Right lobe of liver (tissue), 4 donors: ENCODE measurements at regions not wholly inside any gene's neighbourhood (a gene's known extent, or its start where the extent isn't known, plus 50 kb on each side); places are given as distances from the start of the nearest gene placed in this dataset.

ENCODE experiments used
- CTCF ChIP-seq, 4 donors: fragments of 200-600 bp in 3 of 4; fragments of 450-650 bp in 1 of 4; IDR thresholded peaks; one replicate each; pipeline versions ENCODE4 v1.5.1 to v1.8.0; 2016 to 2022; ENCODE audit warnings: antibody characterized with exemption in 4 of 4, mild to moderate bottlenecking in 2 of 4
- POLR2A ChIP-seq: fragments of 450-650 bp; IDR thresholded peaks from one replicate; pipeline ENCODE4 v1.6.1; 2017; ENCODE audit warnings: antibody characterized with exemption, mild to moderate bottlenecking
- donor health status: DM: no; HTN: no; CAD: no.
- donor health status: DM: no; HTN: no; CAD: no.
- donor health status: DM: no; HTN: yes; CAD: no.

- TF ChIP-seq CTCF (IDR thresholded peaks at IDR 0.05) = no peak
- TF ChIP-seq POLR2A = no peak
Observed at GRCh38 chr18:27687351-27687979, 489.5 kb downstream of the CDH2 start.
